GM12878 (cell line): ENCODE measurements at regions not wholly inside any gene's neighbourhood (a gene's known extent, or its start where the extent isn't known, plus 50 kb on each side); places are given as distances from the start of the nearest gene placed in this dataset.

ENCODE experiments used
- ATAC-seq: fragments of 200-7000 bp; cut with Tn5 transposase; 3 replicates; pipeline ENCODE4 v1.9.1; 2020; ENCODE audit warnings: mild to moderate bottlenecking, moderate library complexity
- BruUV-seq: library from RNA; stranded (reverse); fragments of 400-500 nt; replicated peaks from 2 replicates; lab custom pipeline; 2021; lab: Mats Ljungman, UMichigan
- CTCF ChIA-PET: fragments of 300-600 bp; sonication (Branson Sonifier 250); formaldehyde crosslinking; extraction: SDS; loops from one replicate; lab custom pipeline; 2021; ENCODE audit warnings: inconsistent platforms; lab: Yijun Ruan, JAX
- POLR2A ChIA-PET: fragments of 350-600 bp; formaldehyde crosslinking; extraction: SDS; loops from one replicate; lab custom pipeline; 2021; ENCODE audit warnings: inconsistent platforms; lab: Charles Lee
- RAD21 ChIA-PET: fragments of 300-600 bp; sonication (Branson Sonifier 250); formaldehyde crosslinking; loops from one replicate; lab custom pipeline; 2023; ENCODE audit warnings: antibody characterized with exemption; ENCODE audit not compliant: unreplicated experiment; lab: Charles Lee
- SMC1A ChIA-PET: fragments of 300-600 bp; sonication (Branson Sonifier 250); formaldehyde crosslinking; loops from one replicate; lab custom pipeline; 2023; ENCODE audit not compliant: unreplicated experiment, uncharacterized antibody; lab: Charles Lee
- DNase-seq: peaks from one replicate; pipeline ENCODE4 v3.0.0-alpha.2; 2011; ENCODE audit warnings: low read depth, low spot score
- FAIRE-seq: peaks from 3 replicates; lab custom pipeline; 2011; peaks lifted over from hg19 to GRCh38; lab: Jason Lieb, UNC
- H2AFZ ChIP-seq: 2 replicates; pipeline ENCODE4 v1.6.0; 2011; ENCODE audit warnings: low read depth, low read length, control low read depth; ENCODE audit not compliant: control insufficient read depth
- H3K27ac ChIP-seq: 2 replicates; pipeline ENCODE4 v1.5.1; 2011; ENCODE audit warnings: control low read depth; ENCODE audit not compliant: control insufficient read depth, insufficient read depth
- H3K27me3 ChIP-seq, 2 experiments: replicated peaks in 1 of 2; 2 replicates each; pipeline versions ENCODE4 v1.6.0 to v1.6.1; 2011; ENCODE audit warnings: low read length in 1 of 2; ENCODE audit not compliant: control insufficient read depth in 2 of 2, insufficient read depth in 2 of 2
- H3K36me3 ChIP-seq, 2 experiments: 2 replicates each; pipeline ENCODE4 v1.5.1; 2011; ENCODE audit warnings: low read length in 1 of 2; ENCODE audit not compliant: control insufficient read depth in 2 of 2, insufficient read depth in 2 of 2
- H3K4me1 ChIP-seq: 2 replicates; pipeline ENCODE4 v1.6.1; 2011; ENCODE audit warnings: mild to moderate bottlenecking, low read length, moderate library complexity, mixed read lengths; ENCODE audit not compliant: control insufficient read depth, insufficient read depth
- H3K4me2 ChIP-seq: 2 replicates; pipeline ENCODE4 v1.6.0; 2011; ENCODE audit warnings: control low read depth; ENCODE audit not compliant: control insufficient read depth, insufficient read depth
- H3K4me3 ChIP-seq: fragments of 200-600 bp; sonication (generic); 2 replicates; pipeline ENCODE4 v1.5.1; 2016
- H3K79me2 ChIP-seq: 2 replicates; pipeline ENCODE4 v1.6.0; 2011; ENCODE audit warnings: low read length; ENCODE audit not compliant: control insufficient read depth, insufficient read depth
- H3K9ac ChIP-seq: 2 replicates; pipeline ENCODE4 v1.8.0; 2011; ENCODE audit warnings: low read length, control low read depth, mixed read lengths; ENCODE audit not compliant: control insufficient read depth, insufficient read depth
- H3K9me3 ChIP-seq: replicated peaks from 3 replicates; pipeline ENCODE4 v1.5.1; 2011; ENCODE audit warnings: mild to moderate bottlenecking, low read length; ENCODE audit not compliant: control insufficient read depth, insufficient read depth
- H4K20me1 ChIP-seq: 2 replicates; pipeline ENCODE4 v1.6.0; 2011; ENCODE audit not compliant: control insufficient read depth, insufficient read depth
- BRCA1 ChIP-seq: IDR thresholded peaks from 2 replicates; pipeline ENCODE4 v1.6.1; 2011; ENCODE audit warnings: low read depth, low read length, improper control_type of control experiment
- HCFC1 ChIP-seq: fragments of 150-350 bp; IDR thresholded peaks from 2 replicates; pipeline ENCODE4 v1.6.1; 2014; ENCODE audit warnings: low read length
- RUNX3 ChIP-seq: IDR thresholded peaks from 2 replicates; pipeline ENCODE4 v1.6.1; 2012; ENCODE audit warnings: low read length, inconsistent platforms
- SIX5 ChIP-seq: IDR thresholded peaks from 2 replicates; pipeline ENCODE4 v1.6.1; 2011; ENCODE audit warnings: mild to moderate bottlenecking, low read depth, low read length, moderate library complexity; ENCODE audit not compliant: severe bottlenecking
- SMAD1 ChIP-seq: fragments of 450-650 bp; IDR thresholded peaks from 2 replicates; pipeline ENCODE4 v1.6.1; 2018; ENCODE audit warnings: mild to moderate bottlenecking, low read depth; ENCODE audit not compliant: partially characterized antibody
- SREBF2 ChIP-seq: IDR thresholded peaks from 2 replicates; pipeline ENCODE4 v1.6.1; 2012; ENCODE audit warnings: mild to moderate bottlenecking, low read length
- YBX1 ChIP-seq: fragments of 450-650 bp; IDR thresholded peaks from 2 replicates; pipeline ENCODE4 v1.6.1; 2016; ENCODE audit warnings: antibody characterized with exemption
- WGBS: methylation state at CpG from one replicate; pipeline ENCODE4 v1.1.6; 2016; ENCODE audit warnings: low lambda C conversion rate; ENCODE audit not compliant: insufficient replicate concordance, insufficient coverage; ENCODE audit errors: missing lambda C conversion rate; 5-methylcytosine and 5-hydroxymethylcytosine counted together
- in situ Hi-C: fragments of 300-500 bp; cut with MboI; formaldehyde crosslinking; loops from 9 replicates; pipeline ENCODE4 v1.14.3; 2018; ENCODE audit warnings: mixed read lengths
- intact Hi-C: fragments of 100-400 bp; cut with micrococcal nuclease; formaldehyde crosslinking; loops from one replicate; pipeline ENCODE4 v1.14.2; 2022; ENCODE audit not compliant: unreplicated experiment
- TF ChIP-seq, protein P1 (sequence below): fragments of 450-650 bp; IDR thresholded peaks from 2 replicates; pipeline ENCODE4 v1.6.1; 2014; ENCODE audit warnings: mild to moderate bottlenecking
- TF ChIP-seq, protein P2 (sequence below): IDR thresholded peaks from 2 replicates; pipeline ENCODE4 v1.6.1; 2012; ENCODE audit warnings: low read depth, low read length, improper control_type of control experiment
- TF ChIP-seq, protein P3 (sequence below): fragments of 450-650 bp; IDR thresholded peaks from 2 replicates; pipeline ENCODE4 v1.6.1; 2016; ENCODE audit warnings: mild to moderate bottlenecking, moderate library complexity, borderline replicate concordance

DNA sequence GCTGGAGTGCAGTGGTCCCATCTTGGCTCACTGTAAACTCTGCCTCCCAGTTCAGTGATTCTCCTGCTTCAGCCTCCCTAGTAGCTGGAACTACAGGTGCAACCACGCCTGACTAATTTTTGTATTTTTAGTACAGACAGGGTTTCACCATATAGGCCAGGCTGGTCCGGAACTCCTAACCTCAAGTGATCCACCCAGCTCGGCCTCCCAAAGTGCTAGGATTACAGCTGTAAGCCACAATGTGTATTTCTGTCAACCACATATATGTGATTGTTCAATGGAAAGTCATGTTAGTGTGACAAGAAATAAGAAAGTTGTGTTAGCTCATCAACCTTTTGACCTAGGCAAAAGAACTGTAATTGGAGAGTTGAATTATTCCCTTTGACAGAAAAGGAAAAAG lies 677.1 kb upstream of the CHD1 start:
- peak; percentile 18; the same call in 1 of the 2 replicates for TF ChIP-seq RUNX3
- no peak for TF ChIP-seq SIX5
- no peak overlapping the region for H3K9ac ChIP-seq
- no peak overlapping the region for H3K4me2 ChIP-seq
- DNase-seq (no peak), ATAC-seq (no peak; the same call in 1 of the 3 replicates), FAIRE-seq (no peak)
- WGBS, result 15% methylated on average over 3 of the region's 3 CpGs
- H3K4me1 ChIP-seq, result no peaks in the 10 kb centered on the region
- H3K79me2 ChIP-seq, result no peaks in the 10 kb centered on the region
- CTCF ChIA-PET, result no interaction called here
- no TSS peak for BruUV-seq
- no peak overlapping the region for H3K4me3 ChIP-seq
- RAD21 ChIA-PET, result no interaction called here
- H3K27me3 ChIP-seq, result no peaks in the 10 kb centered on the region
- H3K36me3 ChIP-seq, result no peaks in the 10 kb centered on the region
- H2AFZ ChIP-seq, result no peak overlapping the region
- in situ Hi-C loops (no loop called here), intact Hi-C loops (no loop called here)
- POLR2A ChIA-PET, result no interaction called here
- no peak overlapping the region for H3K27ac ChIP-seq
- no peaks in the 10 kb centered on the region for H3K9me3 ChIP-seq
- SMC1A ChIA-PET, result interaction anchor here (0.7 kb wide), 1 partner anchor 433 kb away, joined by 3 read pairs; no protein-coding TSS in a partner anchor
- no peaks in the 10 kb centered on the region for H4K20me1 ChIP-seq

DNA sequence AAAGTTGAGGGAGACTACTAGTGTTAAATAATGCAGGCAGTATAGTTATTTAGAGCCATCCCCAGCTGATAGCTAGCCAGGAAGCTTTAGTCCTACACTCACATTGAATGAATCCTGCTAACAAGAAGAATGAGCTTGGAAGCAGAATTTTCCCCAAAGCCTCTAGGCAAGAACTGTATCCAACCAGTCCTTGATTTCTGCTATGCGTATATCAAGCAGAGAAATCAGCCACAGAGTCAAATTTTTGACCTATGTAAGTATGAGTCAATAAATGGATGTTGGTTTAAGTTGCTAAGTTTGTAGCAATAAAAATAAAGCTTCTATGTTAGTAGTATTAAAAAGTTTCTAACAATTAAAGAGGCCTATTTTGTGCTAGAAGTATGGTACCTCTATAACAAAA lies 672.1 kb upstream of the CHD1 start:
- no peak overlapping the region for H3K4me2 ChIP-seq
- intact Hi-C loops, result no loop called here
- CTCF ChIA-PET, result no interaction called here
- no peak for FAIRE-seq
- no peaks in the 10 kb centered on the region for H4K20me1 ChIP-seq
- no peaks in the 10 kb centered on the region for H3K4me1 ChIP-seq
- no peak overlapping the region for H3K27ac ChIP-seq
- SMC1A ChIA-PET, result no interaction called here
- H2AFZ ChIP-seq, result no peak overlapping the region
- H3K4me3 ChIP-seq, result no peak overlapping the region
- no peak for ATAC-seq
- RAD21 ChIA-PET, result no interaction called here
- in situ Hi-C loops, result no loop called here
- no peak for DNase-seq
- no peak overlapping the region for H3K9ac ChIP-seq
- no peaks in the 10 kb centered on the region for H3K79me2 ChIP-seq
- WGBS, result 0% methylated on average over 1 of the region's 1 CpG
- H3K27me3 ChIP-seq, result no peaks in the 10 kb centered on the region
- POLR2A ChIA-PET, result interaction anchor here (0.6 kb wide), 1 partner anchor 730 kb away, joined by 6 read pairs; no protein-coding TSS in a partner anchor
- TF ChIP-seq, protein P1, sequence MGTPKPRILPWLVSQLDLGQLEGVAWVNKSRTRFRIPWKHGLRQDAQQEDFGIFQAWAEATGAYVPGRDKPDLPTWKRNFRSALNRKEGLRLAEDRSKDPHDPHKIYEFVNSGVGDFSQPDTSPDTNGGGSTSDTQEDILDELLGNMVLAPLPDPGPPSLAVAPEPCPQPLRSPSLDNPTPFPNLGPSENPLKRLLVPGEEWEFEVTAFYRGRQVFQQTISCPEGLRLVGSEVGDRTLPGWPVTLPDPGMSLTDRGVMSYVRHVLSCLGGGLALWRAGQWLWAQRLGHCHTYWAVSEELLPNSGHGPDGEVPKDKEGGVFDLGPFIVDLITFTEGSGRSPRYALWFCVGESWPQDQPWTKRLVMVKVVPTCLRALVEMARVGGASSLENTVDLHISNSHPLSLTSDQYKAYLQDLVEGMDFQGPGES, result no peak
- TF ChIP-seq SREBF2 (no peak), YBX1 (no peak), SMAD1 (no peak), HCFC1 (no peak), BRCA1 (no peak)
- TF ChIP-seq, protein P2, sequence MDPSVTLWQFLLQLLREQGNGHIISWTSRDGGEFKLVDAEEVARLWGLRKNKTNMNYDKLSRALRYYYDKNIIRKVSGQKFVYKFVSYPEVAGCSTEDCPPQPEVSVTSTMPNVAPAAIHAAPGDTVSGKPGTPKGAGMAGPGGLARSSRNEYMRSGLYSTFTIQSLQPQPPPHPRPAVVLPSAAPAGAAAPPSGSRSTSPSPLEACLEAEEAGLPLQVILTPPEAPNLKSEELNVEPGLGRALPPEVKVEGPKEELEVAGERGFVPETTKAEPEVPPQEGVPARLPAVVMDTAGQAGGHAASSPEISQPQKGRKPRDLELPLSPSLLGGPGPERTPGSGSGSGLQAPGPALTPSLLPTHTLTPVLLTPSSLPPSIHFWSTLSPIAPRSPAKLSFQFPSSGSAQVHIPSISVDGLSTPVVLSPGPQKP, result no peak
- TF ChIP-seq, protein P3, sequence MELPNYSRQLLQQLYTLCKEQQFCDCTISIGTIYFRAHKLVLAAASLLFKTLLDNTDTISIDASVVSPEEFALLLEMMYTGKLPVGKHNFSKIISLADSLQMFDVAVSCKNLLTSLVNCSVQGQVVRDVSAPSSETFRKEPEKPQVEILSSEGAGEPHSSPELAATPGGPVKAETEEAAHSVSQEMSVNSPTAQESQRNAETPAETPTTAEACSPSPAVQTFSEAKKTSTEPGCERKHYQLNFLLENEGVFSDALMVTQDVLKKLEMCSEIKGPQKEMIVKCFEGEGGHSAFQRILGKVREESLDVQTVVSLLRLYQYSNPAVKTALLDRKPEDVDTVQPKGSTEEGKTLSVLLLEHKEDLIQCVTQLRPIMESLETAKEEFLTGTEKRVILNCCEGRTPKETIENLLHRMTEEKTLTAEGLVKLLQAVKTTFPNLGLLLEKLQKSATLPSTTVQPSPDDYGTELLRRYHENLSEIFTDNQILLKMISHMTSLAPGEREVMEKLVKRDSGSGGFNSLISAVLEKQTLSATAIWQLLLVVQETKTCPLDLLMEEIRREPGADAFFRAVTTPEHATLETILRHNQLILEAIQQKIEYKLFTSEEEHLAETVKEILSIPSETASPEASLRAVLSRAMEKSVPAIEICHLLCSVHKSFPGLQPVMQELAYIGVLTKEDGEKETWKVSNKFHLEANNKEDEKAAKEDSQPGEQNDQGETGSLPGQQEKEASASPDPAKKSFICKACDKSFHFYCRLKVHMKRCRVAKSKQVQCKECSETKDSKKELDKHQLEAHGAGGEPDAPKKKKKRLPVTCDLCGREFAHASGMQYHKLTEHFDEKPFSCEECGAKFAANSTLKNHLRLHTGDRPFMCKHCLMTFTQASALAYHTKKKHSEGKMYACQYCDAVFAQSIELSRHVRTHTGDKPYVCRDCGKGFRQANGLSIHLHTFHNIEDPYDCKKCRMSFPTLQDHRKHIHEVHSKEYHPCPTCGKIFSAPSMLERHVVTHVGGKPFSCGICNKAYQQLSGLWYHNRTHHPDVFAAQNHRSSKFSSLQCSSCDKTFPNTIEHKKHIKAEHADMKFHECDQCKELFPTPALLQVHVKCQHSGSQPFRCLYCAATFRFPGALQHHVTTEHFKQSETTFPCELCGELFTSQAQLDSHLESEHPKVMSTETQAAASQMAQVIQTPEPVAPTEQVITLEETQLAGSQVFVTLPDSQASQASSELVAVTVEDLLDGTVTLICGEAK, result no peak
- no peaks in the 10 kb centered on the region for H3K9me3 ChIP-seq
- H3K36me3 ChIP-seq, result no peaks in the 10 kb centered on the region
- BruUV-seq, result no TSS peak
